ENCODE measurements at regions not wholly inside any gene's neighbourhood (a gene's known extent, or its start where the extent isn't known, plus 50 kb on each side); places are given as distances from the start of the nearest gene placed in this dataset.

GRCh38 chr6:29884261-29884660, 56.6 kb downstream of the HLA-G start:
- Histone ChIP-seq H3K4me1 (no peaks in the 10 kb centered on the region), H3K4me3 (no peak overlapping the region), H3K9me3 (no peaks in the 10 kb centered on the region), H3K27ac (no peak overlapping the region), H3K27me3 (no peaks in the 10 kb centered on the region), H3K36me3 (no peaks in the 10 kb centered on the region)
- intact Hi-C loops (cut with DNase I; ENCODE audit: low total_unique reads), result no loop called here
- no peak for TF ChIP-seq POLR2A (IDR thresholded peaks at IDR 0.05)
- no peak for TF ChIP-seq POLR2AphosphoS5 (IDR thresholded peaks at IDR 0.05)
- TF ChIP-seq, protein P1, sequence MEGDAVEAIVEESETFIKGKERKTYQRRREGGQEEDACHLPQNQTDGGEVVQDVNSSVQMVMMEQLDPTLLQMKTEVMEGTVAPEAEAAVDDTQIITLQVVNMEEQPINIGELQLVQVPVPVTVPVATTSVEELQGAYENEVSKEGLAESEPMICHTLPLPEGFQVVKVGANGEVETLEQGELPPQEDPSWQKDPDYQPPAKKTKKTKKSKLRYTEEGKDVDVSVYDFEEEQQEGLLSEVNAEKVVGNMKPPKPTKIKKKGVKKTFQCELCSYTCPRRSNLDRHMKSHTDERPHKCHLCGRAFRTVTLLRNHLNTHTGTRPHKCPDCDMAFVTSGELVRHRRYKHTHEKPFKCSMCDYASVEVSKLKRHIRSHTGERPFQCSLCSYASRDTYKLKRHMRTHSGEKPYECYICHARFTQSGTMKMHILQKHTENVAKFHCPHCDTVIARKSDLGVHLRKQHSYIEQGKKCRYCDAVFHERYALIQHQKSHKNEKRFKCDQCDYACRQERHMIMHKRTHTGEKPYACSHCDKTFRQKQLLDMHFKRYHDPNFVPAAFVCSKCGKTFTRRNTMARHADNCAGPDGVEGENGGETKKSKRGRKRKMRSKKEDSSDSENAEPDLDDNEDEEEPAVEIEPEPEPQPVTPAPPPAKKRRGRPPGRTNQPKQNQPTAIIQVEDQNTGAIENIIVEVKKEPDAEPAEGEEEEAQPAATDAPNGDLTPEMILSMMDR (IDR thresholded peaks at IDR 0.05), result no peak
- no peak for DNase-seq (ENCODE audit: low spot score in 2 of 2)

GRCh38 chr6:29886701-29887100, 55.6 kb upstream of the HLA-A start:
- intact Hi-C loops (cut with DNase I; ENCODE audit: low total_unique reads), result no loop called here
- peak overlapping the region in 1 of 2 donors; percentile 99 for H3K27ac ChIP-seq

DNA sequence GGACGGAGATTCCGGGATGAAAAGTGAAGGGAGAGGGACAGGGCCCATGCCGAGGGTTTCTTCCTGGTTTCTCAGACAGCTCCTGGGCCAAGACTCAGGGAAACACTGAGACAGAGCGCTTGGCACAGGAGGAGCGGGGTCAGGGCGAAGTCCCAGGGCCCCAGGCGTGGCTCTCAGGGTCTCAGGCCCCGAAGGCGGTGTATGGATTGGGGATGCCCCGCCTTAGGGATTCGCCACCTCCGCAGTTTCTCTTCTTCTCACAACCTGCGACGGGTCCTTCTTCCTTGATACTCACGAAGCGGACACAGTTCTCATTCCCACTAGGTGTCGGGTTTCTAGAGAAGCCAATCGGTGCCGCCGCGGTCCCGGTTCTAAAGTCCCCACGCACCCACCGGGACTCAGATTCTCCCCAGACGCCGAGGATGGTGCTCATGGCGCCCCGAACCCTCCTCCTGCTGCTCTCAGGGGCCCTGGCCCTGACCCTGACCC, 55.0 kb upstream of the HLA-A start:
- no peak for DNase-seq (ENCODE audit: low spot score in 2 of 2)
- Histone ChIP-seq H3K4me3 (peak overlapping the region in 2 of 3 donors; percentile 51 to 93), H3K27ac (peak overlapping the region in 1 of 2 donors; percentile 99)

More at GRCh38 chr6:29886701-29887100, 55.6 kb upstream of the HLA-A start:
- Histone ChIP-seq H3K27me3 (no peaks in the 10 kb centered on the region), H3K4me1 (no peaks in the 10 kb centered on the region), H3K4me3 (peak overlapping the region in 1 of 3 donors; percentile 93), H3K9me3 (no peaks in the 10 kb centered on the region), H3K36me3 (no peaks in the 10 kb centered on the region)
- TF ChIP-seq POLR2AphosphoS5 (IDR thresholded peaks at IDR 0.05) (no peak), POLR2A (IDR thresholded peaks at IDR 0.05) (no peak)
- TF ChIP-seq, protein P1 (IDR thresholded peaks at IDR 0.05), result no peak
- no peak for DNase-seq (ENCODE audit: low spot score in 2 of 2)

GRCh38 chr6:29887819-29888776, 54.2 kb upstream of the HLA-A start:
- Histone ChIP-seq H3K27ac (peak overlapping the region in 1 of 2 donors; percentile 99), H3K4me3 (peak overlapping the region in 2 of 3 donors; percentile 51 to 93), H3K4me1 (no peaks in the 10 kb centered on the region), H3K9me3 (no peaks in the 10 kb centered on the region), H3K36me3 (no peaks in the 10 kb centered on the region), H3K27me3 (no peaks in the 10 kb centered on the region)
- intact Hi-C loops (cut with DNase I; ENCODE audit: low total_unique reads), result no loop called here
- TF ChIP-seq POLR2A (IDR thresholded peaks at IDR 0.05) (no peak), POLR2AphosphoS5 (IDR thresholded peaks at IDR 0.05) (peak in 2 of 3 donors; percentile 37 to 66)
- peak in 1 of 2 donors; percentile 87 for DNase-seq (ENCODE audit: low spot score in 2 of 2)

More for the DNA sequence above, 55.0 kb upstream of the HLA-A start:
- H3K27me3 ChIP-seq, result no peaks in the 10 kb centered on the region
- no peaks in the 10 kb centered on the region for H3K4me1 ChIP-seq
- TF ChIP-seq POLR2AphosphoS5 (IDR thresholded peaks at IDR 0.05) (peak in 1 of 3 donors; percentile 14), POLR2A (IDR thresholded peaks at IDR 0.05) (no peak)
- TF ChIP-seq, protein P1 (IDR thresholded peaks at IDR 0.05), result no peak
- no peaks in the 10 kb centered on the region for H3K36me3 ChIP-seq
- no peaks in the 10 kb centered on the region for H3K9me3 ChIP-seq
- intact Hi-C loops (cut with DNase I; ENCODE audit: low total_unique reads), result no loop called here
